DOHH2 (cell line): ENCODE measurements at regions not wholly inside any gene's neighbourhood (a gene's known extent, or its start where the extent isn't known, plus 50 kb on each side); places are given as distances from the start of the nearest gene placed in this dataset.

Experiments used
- CTCF ChIP-seq: fragments of 200-600 bp; sonication (generic); IDR thresholded peaks from one replicate; pipeline ENCODE4 v1.5.1; 2014; ENCODE audit warnings: antibody characterized with exemption, mild to moderate bottlenecking, low read depth, low read length; ENCODE audit not compliant: poor library complexity, severe bottlenecking
- EZH2phosphoT487 ChIP-seq: fragments of 200-600 bp; sonication (generic); IDR thresholded peaks from 2 replicates; pipeline ENCODE4 v1.6.1; 2017; ENCODE audit warnings: borderline replicate concordance, mild to moderate bottlenecking, antibody characterized with exemption, low read length, moderate library complexity, mixed read lengths

DNA sequence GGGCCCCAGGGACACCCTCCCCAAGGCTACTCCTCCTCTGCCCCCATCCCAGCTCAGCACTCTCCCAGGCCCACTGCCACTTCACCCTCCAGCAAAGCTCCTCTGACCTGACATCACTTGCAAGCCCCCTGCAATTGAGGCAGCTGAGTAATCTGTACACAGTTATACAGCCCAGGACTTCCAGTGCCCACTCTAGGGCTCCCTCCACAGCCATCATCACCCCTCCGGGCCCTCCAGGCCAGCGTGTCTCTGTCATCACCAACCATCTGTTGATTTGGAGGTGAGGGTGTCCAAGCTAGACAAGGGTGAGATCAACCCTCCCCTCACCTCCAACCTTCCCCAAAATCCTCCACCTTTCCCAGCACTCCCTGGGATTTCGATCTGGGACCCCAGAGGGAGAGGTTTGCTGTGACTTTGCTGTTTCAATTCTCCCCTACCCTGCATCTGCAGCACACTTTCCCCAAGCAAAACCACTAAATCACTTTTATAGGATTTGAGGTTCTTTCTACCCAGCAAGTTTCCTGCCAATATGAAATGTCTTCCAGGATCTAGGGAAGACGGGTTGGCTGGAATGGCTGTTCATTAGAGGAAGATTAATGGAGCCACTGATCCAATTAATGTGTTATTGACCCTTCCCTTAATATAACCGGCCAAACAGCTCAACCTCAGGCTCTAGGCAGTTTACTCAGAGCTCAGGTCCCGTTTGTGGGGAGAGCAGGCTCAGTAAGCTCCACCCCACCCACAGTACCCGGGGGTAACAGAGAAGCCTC is 92.9 kb downstream of the CHST1 start:
- TF ChIP-seq CTCF (no peak), EZH2phosphoT487 (no peak)
